ENCODE measurements at regions not wholly inside any gene's neighbourhood (a gene's known extent, or its start where the extent isn't known, plus 50 kb on each side); places are given as distances from the start of the nearest gene placed in this dataset.

DNA sequence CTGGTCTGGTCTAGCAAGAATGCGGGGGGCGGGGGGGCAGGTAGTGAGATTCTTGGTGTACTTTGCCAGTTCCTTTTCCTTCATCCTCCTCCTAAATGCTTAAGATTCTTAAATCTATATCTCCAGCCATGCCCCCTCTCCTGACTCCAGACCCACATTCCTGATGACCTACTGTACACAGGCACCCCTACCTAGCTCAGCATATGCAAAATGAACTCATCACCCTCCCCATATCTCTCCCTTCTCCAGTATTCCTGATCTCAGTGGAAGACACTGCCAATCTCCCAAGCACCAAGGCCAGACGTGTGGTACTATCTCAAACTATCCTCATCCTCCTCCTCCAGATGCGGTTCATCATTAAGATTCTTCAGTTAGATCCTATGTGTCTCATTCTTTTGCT lies 215.8 kb downstream of the SPTSSA start:
- Histone ChIP-seq H2AFZ (ENCODE audit: low read length, unreplicated experiment) (no peak overlapping the region), H3K27me3 (ENCODE audit: insufficient read depth, low read length) (peaks cover 53% of the 10 kb centered on the region), H3K4me1 (ENCODE audit: control insufficient read depth, insufficient read depth, low read length, unreplicated experiment) (no peaks in the 10 kb centered on the region), H3K4me3 (ENCODE audit: low read depth, low read length) (no peak overlapping the region), H3K79me2 (ENCODE audit: control insufficient read depth, insufficient read depth, low read length, unreplicated experiment) (no peaks in the 10 kb centered on the region), H3K27ac (ENCODE audit: low read depth, low read length) (no peak overlapping the region), H3K36me3 (ENCODE audit: insufficient read depth, low read length) (no peaks in the 10 kb centered on the region)

DNA sequence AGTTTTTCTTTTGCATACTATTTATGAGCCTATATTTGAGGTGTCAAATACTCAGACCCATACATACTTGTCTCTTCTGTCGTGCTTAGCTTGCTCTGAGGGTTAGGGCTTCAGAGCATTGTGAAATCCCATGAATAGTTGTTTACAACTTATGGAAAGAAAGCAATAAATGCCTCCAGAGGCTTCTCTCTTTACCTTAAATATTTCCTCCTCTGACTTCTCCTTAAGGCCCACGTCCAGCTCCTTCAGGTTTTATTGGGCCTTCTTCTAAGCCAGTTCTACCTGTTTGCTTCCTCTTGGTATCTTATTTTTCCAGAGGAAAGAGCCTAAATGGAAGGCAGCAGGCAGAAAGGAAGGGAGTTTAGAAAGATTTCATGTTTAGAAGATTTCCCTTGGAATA lies 218.6 kb downstream of the SPTSSA start:
- Histone ChIP-seq H3K79me2 (ENCODE audit: control insufficient read depth, insufficient read depth, low read length, unreplicated experiment) (no peaks in the 10 kb centered on the region), H3K27ac (ENCODE audit: low read depth, low read length) (no peak overlapping the region), H3K36me3 (ENCODE audit: insufficient read depth, low read length) (no peaks in the 10 kb centered on the region), H2AFZ (ENCODE audit: low read length, unreplicated experiment) (no peak overlapping the region), H3K27me3 (ENCODE audit: insufficient read depth, low read length) (peaks cover 64% of the 10 kb centered on the region), H3K4me3 (ENCODE audit: low read depth, low read length) (no peak overlapping the region), H3K4me1 (ENCODE audit: control insufficient read depth, insufficient read depth, low read length, unreplicated experiment) (no peaks in the 10 kb centered on the region)

DNA sequence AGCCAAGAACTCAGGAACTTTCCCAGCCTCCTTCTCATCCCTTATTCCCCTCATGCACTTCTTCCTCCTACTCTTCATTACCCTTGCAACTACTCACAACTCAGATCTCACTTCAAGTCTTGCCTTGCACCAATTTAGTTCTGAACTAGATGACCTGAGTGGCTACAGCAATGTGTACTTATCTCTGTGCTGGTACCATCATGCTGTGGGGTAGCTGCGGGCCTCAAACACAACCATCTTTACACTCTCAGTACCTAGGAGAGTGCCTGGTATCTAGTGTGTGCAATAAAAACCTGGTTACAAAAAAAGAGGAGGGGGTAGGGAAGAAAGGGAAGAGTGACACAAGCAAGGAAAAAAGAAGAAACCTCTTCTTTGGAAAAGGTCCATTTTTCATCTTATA lies 219.0 kb downstream of the SPTSSA start:
- Histone ChIP-seq H3K27ac (ENCODE audit: low read depth, low read length) (no peak overlapping the region), H3K4me1 (ENCODE audit: control insufficient read depth, insufficient read depth, low read length, unreplicated experiment) (no peaks in the 10 kb centered on the region)

DNA sequence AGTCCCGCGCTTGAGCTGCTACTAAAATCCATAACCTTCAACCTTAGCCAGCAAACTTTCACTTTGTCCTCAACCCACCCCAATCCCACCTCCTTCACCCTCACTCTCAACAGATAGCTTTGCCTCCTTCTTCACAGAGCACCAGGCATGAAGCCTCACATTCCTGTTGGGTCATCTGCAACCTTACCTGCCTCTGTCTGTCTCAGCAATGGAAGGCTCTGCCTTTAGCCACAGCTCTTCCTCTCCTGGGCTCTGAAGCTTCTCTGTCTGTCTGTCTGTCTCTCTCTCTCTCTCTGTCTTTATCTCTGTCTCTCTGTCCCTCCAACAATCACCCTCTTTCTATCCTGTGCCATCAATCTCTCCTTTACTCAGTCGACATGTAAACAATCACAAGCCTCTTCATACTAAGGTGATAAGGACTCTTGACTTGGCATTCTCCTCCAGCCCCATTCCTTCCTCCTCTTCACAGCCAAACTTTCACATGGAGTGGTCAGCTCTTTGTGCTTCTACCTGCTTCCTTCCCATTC lies 220.8 kb downstream of the SPTSSA start:
- H2AFZ ChIP-seq (ENCODE audit: low read length, unreplicated experiment), result no peak overlapping the region
- no peaks in the 10 kb centered on the region for H3K36me3 ChIP-seq (ENCODE audit: insufficient read depth, low read length)
- H3K27ac ChIP-seq (ENCODE audit: low read depth, low read length), result no peak overlapping the region
- no peaks in the 10 kb centered on the region for H3K4me1 ChIP-seq (ENCODE audit: control insufficient read depth, insufficient read depth, low read length, unreplicated experiment)
- no peaks in the 10 kb centered on the region for H3K79me2 ChIP-seq (ENCODE audit: control insufficient read depth, insufficient read depth, low read length, unreplicated experiment)
- H3K27me3 ChIP-seq (ENCODE audit: insufficient read depth, low read length), result peaks cover 53% of the 10 kb centered on the region
- H3K4me3 ChIP-seq (ENCODE audit: low read depth, low read length), result no peak overlapping the region

More for the DNA sequence above, 219.0 kb downstream of the SPTSSA start:
- H3K36me3 ChIP-seq (ENCODE audit: insufficient read depth, low read length), result no peaks in the 10 kb centered on the region
- H3K79me2 ChIP-seq (ENCODE audit: control insufficient read depth, insufficient read depth, low read length, unreplicated experiment), result no peaks in the 10 kb centered on the region
- no peak overlapping the region for H3K4me3 ChIP-seq (ENCODE audit: low read depth, low read length)
- peaks cover 64% of the 10 kb centered on the region for H3K27me3 ChIP-seq (ENCODE audit: insufficient read depth, low read length)
- no peak overlapping the region for H2AFZ ChIP-seq (ENCODE audit: low read length, unreplicated experiment)

DNA sequence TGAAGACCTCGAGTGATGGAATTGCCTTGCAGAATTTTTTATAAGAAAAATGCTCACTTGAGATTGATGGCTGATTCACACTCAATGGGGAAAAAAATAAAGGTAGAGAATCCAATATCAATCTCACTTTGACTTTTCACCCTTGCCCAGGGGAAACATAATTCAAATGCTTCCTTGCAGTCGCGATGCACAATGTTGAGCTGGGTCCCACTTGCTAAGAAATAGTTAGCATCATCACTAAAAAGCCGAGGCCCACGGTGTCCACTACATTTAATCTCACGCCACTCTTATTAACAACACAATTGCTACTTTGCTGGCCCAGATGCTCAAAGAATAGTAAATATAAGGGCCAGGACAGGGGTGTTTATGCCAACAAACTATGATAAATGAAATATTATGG lies 223.4 kb downstream of the SPTSSA start:
- no peak overlapping the region for H3K4me3 ChIP-seq (ENCODE audit: low read depth, low read length)
- H3K4me1 ChIP-seq (ENCODE audit: control insufficient read depth, insufficient read depth, low read length, unreplicated experiment), result no peaks in the 10 kb centered on the region
- no peak overlapping the region for H3K27ac ChIP-seq (ENCODE audit: low read depth, low read length)
- peaks cover 44% of the 10 kb centered on the region for H3K27me3 ChIP-seq (ENCODE audit: insufficient read depth, low read length)
- no peak overlapping the region for H2AFZ ChIP-seq (ENCODE audit: low read length, unreplicated experiment)
- H3K79me2 ChIP-seq (ENCODE audit: control insufficient read depth, insufficient read depth, low read length, unreplicated experiment), result no peaks in the 10 kb centered on the region
- H3K36me3 ChIP-seq (ENCODE audit: insufficient read depth, low read length), result no peaks in the 10 kb centered on the region

DNA sequence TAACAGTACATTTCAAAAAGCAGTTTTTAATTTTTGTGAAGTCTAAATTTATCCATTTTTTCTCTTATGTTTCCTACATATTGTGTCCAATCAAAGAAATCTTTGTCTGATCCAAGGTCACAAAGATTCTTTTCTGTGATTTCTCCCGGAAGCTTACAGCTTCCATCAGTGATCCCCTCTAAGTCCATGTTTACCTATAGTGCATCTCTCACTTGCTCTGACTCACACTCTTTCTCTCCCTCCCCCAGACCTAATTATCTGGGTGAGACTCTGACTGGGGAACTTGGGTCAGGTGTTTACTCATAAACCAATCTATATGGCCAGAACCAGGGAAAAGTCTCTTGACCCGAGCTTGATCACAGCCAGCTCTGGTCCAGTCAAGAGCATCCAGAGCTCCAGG lies 224.4 kb downstream of the SPTSSA start:
- Histone ChIP-seq H3K27ac (ENCODE audit: low read depth, low read length) (no peak overlapping the region), H2AFZ (ENCODE audit: low read length, unreplicated experiment) (no peak overlapping the region), H3K4me1 (ENCODE audit: control insufficient read depth, insufficient read depth, low read length, unreplicated experiment) (no peaks in the 10 kb centered on the region), H3K27me3 (ENCODE audit: insufficient read depth, low read length) (peaks cover 42% of the 10 kb centered on the region), H3K79me2 (ENCODE audit: control insufficient read depth, insufficient read depth, low read length, unreplicated experiment) (no peaks in the 10 kb centered on the region), H3K4me3 (ENCODE audit: low read depth, low read length) (no peak overlapping the region), H3K36me3 (ENCODE audit: insufficient read depth, low read length) (no peaks in the 10 kb centered on the region)

DNA sequence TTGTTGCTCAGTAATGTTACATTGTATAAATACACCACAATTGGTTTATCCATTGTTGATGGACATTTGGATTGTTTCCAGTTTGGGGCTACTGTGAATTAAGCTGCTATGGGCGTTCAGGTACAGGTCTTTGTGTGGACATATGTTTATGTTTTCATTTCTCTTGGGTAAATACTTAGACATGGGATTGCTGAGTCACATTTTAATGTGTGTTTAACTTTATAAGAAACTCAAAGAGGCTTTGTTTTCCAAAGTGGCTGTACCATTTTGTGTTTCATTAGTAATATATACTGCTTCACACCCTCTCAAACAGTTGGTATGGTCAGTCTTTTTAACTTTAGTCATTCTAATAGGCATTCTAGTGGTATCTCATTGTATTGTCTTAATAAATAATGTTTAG lies 225.0 kb downstream of the SPTSSA start:
- no peak overlapping the region for H3K27ac ChIP-seq (ENCODE audit: low read depth, low read length)

DNA sequence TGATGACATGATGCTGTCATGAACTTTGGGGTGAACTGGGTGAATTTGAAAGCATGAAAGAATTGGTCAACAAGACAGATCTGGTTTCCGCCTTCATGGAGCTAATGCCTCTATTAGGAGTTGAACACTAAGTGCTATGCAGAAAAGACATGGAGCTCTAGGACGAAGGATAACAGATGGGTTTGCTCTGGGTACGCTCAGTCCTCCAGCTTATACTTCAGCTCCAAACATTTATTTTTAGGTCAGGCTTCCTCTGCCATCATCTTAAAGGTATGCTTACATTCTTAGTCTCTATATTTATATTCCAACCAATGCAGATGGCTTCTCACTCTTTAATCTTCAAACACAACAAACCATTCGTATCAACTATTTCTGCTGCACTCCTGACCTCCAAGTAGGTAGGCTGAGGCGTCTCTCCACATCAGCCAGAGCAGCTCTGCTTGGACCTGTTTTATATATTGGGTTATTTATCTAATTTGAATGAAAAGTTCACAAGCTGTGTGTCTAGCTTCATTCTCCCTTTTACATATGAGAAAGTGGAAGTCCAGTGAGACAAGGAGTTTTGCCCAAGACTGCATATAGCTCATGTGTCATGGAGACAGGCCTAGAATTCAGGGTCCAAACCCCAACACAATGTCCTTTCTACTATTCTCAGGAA lies 226.3 kb downstream of the SPTSSA start:
- Histone ChIP-seq H3K4me3 (ENCODE audit: low read depth, low read length) (no peak overlapping the region), H3K4me1 (ENCODE audit: control insufficient read depth, insufficient read depth, low read length, unreplicated experiment) (no peaks in the 10 kb centered on the region), H3K36me3 (ENCODE audit: insufficient read depth, low read length) (no peaks in the 10 kb centered on the region), H2AFZ (ENCODE audit: low read length, unreplicated experiment) (no peak overlapping the region), H3K27ac (ENCODE audit: low read depth, low read length) (no peak overlapping the region), H3K27me3 (ENCODE audit: insufficient read depth, low read length) (peaks cover 32% of the 10 kb centered on the region; the same call in 1 of the 2 replicates), H3K79me2 (ENCODE audit: control insufficient read depth, insufficient read depth, low read length, unreplicated experiment) (no peaks in the 10 kb centered on the region)

More for the DNA sequence above, 225.0 kb downstream of the SPTSSA start:
- H3K79me2 ChIP-seq (ENCODE audit: control insufficient read depth, insufficient read depth, low read length, unreplicated experiment), result no peaks in the 10 kb centered on the region
- peaks cover 41% of the 10 kb centered on the region for H3K27me3 ChIP-seq (ENCODE audit: insufficient read depth, low read length)
- H3K36me3 ChIP-seq (ENCODE audit: insufficient read depth, low read length), result no peaks in the 10 kb centered on the region
- H2AFZ ChIP-seq (ENCODE audit: low read length, unreplicated experiment), result no peak overlapping the region
- no peaks in the 10 kb centered on the region for H3K4me1 ChIP-seq (ENCODE audit: control insufficient read depth, insufficient read depth, low read length, unreplicated experiment)
- no peak overlapping the region for H3K4me3 ChIP-seq (ENCODE audit: low read depth, low read length)

DNA sequence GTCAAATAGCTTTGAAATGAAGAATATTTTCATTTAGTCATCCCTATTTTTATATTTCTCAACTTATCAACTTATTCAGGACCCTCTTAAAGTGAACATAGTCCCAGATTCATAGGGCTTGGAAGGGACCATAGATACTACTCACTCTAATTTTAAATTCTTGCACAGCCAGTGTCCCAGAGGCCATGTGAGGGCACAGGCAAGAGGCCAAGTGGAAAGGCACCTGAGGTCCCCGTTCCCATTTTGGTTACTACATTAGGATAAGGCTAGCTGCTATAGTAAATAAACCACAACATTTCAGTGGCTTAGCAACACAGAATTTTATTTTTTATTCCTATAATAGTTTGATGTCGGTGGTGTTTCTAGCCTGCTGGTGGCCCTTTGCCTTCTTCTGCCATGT lies 227.8 kb downstream of the SPTSSA start:
- H3K27ac ChIP-seq (ENCODE audit: low read depth, low read length), result no peak overlapping the region
- H2AFZ ChIP-seq (ENCODE audit: low read length, unreplicated experiment), result no peak overlapping the region
- H3K36me3 ChIP-seq (ENCODE audit: insufficient read depth, low read length), result no peaks in the 10 kb centered on the region
- peaks cover 28% of the 10 kb centered on the region; the same call in 1 of the 2 replicates for H3K27me3 ChIP-seq (ENCODE audit: insufficient read depth, low read length)
- no peak overlapping the region for H3K4me3 ChIP-seq (ENCODE audit: low read depth, low read length)
- H3K79me2 ChIP-seq (ENCODE audit: control insufficient read depth, insufficient read depth, low read length, unreplicated experiment), result no peaks in the 10 kb centered on the region
- H3K4me1 ChIP-seq (ENCODE audit: control insufficient read depth, insufficient read depth, low read length, unreplicated experiment), result no peaks in the 10 kb centered on the region

DNA sequence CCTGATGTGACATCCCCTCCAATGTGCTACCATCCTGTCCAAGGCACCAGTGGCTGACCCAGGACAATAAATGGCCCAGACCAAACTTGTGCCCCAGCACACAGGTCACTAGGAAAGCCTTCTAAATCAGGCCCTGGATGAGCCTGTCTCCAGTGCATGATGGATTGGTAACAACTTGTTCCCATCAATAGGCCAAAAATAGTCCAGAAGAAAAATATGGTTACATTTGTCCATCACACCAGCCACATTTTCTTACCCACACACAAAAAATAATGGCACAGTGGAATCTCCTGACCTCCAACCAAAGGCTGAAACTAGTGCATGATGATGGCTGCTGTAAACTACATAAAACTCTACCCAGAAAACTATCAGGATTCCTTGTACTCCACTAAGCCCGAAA lies 228.4 kb downstream of the SPTSSA start:
- Histone ChIP-seq H3K4me3 (ENCODE audit: low read depth, low read length) (no peak overlapping the region), H3K36me3 (ENCODE audit: insufficient read depth, low read length) (no peaks in the 10 kb centered on the region), H3K79me2 (ENCODE audit: control insufficient read depth, insufficient read depth, low read length, unreplicated experiment) (no peaks in the 10 kb centered on the region), H2AFZ (ENCODE audit: low read length, unreplicated experiment) (no peak overlapping the region), H3K4me1 (ENCODE audit: control insufficient read depth, insufficient read depth, low read length, unreplicated experiment) (no peaks in the 10 kb centered on the region), H3K27ac (ENCODE audit: low read depth, low read length) (no peak overlapping the region), H3K27me3 (ENCODE audit: insufficient read depth, low read length) (peaks cover 25% of the 10 kb centered on the region; the same call in 1 of the 2 replicates)

DNA sequence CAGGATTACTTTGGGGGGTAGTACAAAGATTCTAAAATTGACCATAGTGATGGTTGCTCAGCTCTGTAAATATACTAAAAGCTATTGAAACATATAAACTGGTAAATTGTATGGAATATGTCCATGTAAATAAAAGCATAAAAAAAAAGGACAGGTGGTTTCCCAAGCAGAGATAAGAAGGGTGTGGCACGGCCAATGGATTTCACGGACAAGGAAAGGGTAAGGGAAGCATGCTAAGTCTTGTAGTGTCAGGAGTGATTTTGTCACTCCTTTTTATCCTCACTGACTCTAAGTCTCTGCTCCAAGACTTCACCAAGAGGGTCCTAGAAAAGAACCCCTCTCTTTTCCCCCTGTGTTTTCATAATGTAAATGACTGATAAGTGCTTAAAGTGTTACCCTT lies 229.2 kb downstream of the SPTSSA start:
- Histone ChIP-seq H2AFZ (ENCODE audit: low read length, unreplicated experiment) (no peak overlapping the region), H3K27me3 (ENCODE audit: insufficient read depth, low read length) (peaks cover 25% of the 10 kb centered on the region; the same call in 1 of the 2 replicates), H3K79me2 (ENCODE audit: control insufficient read depth, insufficient read depth, low read length, unreplicated experiment) (no peaks in the 10 kb centered on the region), H3K4me3 (ENCODE audit: low read depth, low read length) (no peak overlapping the region), H3K36me3 (ENCODE audit: insufficient read depth, low read length) (no peaks in the 10 kb centered on the region), H3K4me1 (ENCODE audit: control insufficient read depth, insufficient read depth, low read length, unreplicated experiment) (no peaks in the 10 kb centered on the region), H3K27ac (ENCODE audit: low read depth, low read length) (no peak overlapping the region)

Data from ACC112 (cell line).